MV-4-11 (cell line): ENCODE measurements at regions not wholly inside any gene's neighbourhood (a gene's known extent, or its start where the extent isn't known, plus 50 kb on each side); places are given as distances from the start of the nearest gene placed in this dataset.

Experiments used
- DNase-seq: peaks from one replicate; lab custom pipeline; 2025; lab: John Stamatoyannopoulos, UW

DNA sequence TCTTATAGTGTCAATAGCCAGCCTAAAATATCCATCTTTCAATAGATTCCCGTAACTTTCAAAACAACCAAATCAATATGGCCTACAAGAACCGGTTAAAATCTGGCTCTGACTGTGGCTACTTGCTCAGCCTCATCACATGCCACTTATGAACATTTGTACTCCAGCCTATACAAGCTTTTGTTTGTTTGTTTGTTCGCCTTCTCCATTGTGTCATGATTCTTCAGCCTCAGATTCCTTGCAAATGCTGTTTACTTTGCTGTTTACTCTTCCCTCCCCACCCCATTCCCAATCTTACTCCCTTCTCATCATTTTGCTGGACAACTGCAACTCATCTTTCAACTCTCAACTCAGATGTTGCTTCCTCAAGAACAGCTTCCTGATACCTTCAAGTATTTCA lies 161.2 kb downstream of the CAPZA3 start:
- DNase-seq: no peak

- no peak for DNase-seq
Measured at GRCh38 chr12:18899678-18900317, 161.9 kb downstream of the CAPZA3 start.

DNA sequence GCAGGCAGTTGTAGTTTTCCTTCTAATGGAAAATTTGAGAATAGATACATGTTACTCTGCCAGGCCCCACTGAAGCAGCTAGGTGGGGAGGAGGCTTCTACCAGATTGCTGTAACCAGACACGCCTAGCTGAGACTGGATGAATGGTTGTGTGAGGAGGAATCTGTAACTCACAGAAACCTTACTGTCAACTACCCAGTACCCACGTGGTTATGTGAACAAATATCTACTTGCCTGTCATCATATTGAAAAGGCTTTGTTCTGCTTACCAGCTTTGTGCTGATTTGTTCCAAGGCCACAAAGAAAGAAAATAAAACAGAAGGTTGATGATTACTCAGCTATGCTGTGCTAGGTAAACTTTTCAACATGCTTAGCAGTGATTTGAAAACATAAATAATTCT lies 167.2 kb downstream of the CAPZA3 start:
- no peak for DNase-seq

GRCh38 chr12:18906395-18906794 lies 168.5 kb downstream of the CAPZA3 start:
- no peak for DNase-seq

DNA sequence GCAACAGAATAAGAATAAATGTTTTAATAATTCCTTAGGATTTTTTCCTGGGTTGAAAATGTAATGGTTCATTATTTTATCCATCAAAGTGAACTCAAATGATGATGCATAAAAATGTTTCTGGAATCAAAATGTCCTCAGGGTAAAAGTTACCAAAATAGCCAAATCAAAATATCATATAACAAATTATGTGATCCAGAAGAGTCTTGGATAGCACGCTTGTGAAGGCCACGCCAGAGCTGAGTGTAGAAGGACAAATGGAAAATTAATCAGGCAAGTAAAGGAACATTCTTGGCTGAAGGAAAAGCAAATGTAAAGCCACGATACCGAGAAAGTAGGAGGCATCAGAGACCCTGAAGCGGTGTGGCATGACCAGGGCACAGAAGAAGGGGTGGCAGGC lies 169.2 kb downstream of the CAPZA3 start:
- DNase-seq: no peak

DNA sequence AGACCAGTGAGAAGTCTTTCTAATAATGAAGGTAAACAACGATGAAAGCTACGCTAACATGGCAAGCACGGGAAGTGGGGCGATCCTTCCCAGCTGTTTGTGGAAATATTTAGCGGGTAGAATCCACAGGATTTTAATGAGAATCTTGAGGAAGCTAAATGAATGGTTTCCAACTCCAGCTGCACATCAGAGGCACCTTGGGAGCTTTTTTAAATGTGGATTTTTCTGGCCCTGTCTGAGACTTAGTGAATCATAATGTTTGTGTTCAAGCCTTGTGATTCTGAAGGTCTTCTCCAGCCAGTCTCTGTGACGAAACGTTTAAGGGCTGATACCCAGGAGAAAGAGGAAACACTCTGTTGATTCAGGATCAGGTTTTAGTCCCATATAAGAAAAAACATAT lies 169.8 kb downstream of the CAPZA3 start:
- DNase-seq: no peak

DNA sequence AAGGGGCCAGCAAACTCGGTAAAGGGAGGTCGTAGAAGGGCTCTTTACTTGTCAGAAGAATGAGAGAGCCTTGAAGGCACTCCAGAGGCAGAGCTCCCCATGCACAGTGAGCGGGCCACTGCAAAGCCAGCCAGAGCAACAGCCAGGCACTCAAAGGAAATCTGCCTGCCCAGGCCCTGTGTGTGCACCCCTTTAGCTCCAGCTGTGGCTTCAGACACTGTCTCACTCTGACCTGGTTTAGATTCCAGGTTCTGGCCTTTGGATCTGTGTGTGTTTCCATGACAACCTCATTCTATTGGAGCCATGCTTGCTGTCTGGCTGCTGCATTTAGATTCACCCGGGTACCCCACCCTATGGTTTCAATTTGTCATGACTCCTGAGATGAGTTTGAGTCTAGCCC lies 170.3 kb downstream of the CAPZA3 start:
- DNase-seq: no peak

GRCh38 chr12:18919871-18920511 lies 182.1 kb downstream of the CAPZA3 start:
- DNase-seq: no peak

- DNase-seq: no peak
Measured at GRCh38 chr12:18922851-18923250, 184.9 kb downstream of the CAPZA3 start.

GRCh38 chr12:18923721-18924120 lies 185.8 kb downstream of the CAPZA3 start:
- DNase-seq: no peak

GRCh38 chr12:18926188-18926587 lies 188.3 kb downstream of the CAPZA3 start:
- no peak for DNase-seq

DNA sequence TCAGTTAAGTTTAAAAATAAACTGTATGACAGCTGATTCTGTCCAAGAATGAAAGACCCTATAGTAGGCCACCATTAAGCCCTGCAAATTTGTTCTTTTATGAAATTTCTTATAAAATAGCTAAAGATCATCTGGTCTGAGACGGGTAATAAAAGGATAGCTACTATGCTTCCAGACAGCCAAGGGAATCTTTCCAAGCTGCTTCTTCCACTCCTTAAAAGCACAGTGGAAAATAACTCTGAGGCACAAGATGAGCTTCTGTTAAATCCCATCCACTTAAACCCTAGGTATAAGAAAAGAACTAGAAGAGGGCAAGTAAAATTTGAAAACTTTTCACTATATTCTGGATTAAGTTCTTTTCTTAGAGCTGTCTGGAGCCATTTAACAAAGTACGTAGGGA lies 194.3 kb downstream of the CAPZA3 start:
- no peak for DNase-seq

DNA sequence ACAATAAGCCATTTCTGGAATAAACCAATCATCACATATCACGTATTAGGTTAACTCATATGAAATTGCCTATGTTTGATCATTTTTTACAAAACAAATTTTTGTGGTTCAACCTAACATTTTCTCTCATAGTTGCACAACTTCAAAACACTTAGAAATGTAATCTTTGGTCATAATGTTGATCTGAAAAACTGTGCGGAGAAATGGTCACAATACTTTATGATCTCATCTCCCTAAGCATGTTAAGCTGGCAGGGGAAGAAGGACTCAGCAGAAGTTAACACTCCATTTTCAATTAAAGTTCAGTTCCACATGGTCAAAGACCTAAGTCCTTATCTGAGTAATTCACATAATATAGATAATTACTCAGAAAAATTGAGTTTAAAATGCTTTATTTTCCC lies 194.8 kb downstream of the CAPZA3 start:
- no peak for DNase-seq

- no peak for DNase-seq
Measured at GRCh38 chr12:18935371-18935965, 194.1 kb upstream of the PLEKHA5 start.

DNA sequence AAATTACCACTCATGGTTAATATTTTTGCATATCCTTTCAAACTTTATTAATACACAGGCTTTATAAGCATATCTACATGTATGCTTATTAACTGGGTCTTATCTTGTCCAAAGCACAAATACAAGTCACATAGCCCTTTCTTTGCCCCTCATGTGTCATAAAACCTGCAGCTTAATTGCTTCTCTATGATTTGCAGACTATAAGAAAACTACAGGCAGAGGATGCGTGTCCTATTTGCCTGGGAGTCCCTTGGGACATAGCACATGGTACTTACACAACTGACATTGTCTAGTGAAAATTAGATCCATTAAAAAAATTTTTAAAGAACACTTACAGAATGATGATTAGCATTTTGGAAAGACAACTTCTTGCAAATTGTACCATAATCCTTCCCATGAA lies 190.5 kb upstream of the PLEKHA5 start:
- DNase-seq: no peak

GRCh38 chr12:18942669-18943068 lies 186.9 kb upstream of the PLEKHA5 start:
- DNase-seq: no peak

GRCh38 chr12:18943200-18943599 lies 186.3 kb upstream of the PLEKHA5 start:
- no peak for DNase-seq

GRCh38 chr12:18946106-18946505 lies 183.4 kb upstream of the PLEKHA5 start:
- DNase-seq: no peak

GRCh38 chr12:18951218-18951617 lies 178.3 kb upstream of the PLEKHA5 start:
- no peak for DNase-seq

DNA sequence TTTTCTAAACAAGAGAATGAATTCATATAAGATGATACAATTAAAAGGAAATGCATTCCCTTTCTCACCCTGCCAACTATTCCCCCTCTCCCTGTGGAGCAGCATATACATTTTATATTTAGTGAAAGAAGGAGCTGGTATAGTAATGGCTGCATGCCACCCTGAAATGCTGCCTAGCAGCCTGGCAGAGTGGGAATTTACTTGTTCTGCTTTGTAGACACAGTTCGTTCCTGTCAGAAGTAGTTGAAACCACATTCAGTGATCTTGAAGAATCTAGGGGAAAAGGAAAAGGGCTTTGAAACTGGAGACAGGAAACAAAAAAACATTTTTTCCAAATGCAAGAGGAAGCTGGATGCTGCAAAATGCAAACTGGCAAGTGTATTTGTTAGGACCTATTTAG lies 176.0 kb upstream of the PLEKHA5 start:
- no peak for DNase-seq

DNA sequence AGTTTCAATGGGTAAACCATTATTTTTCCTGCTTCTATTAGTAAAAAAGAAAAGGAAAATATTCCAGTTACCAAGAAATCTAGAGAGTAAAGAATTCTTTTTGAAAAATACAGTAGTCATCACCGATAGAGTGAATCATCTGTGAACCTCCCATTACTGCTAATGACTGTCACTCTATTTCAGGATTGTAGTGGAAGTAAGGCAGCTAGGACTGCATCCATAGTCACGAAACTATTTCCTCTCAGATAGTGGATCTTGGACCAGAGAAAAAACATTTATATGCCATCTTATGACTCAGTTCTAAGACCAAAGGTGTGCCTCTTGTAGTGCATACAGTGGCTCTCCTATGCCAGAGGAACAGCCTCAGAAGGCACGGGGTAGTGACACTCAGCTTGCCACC lies 173.9 kb upstream of the PLEKHA5 start:
- no peak for DNase-seq

- DNase-seq: no peak
Measured at GRCh38 chr12:18965203-18965602, 164.3 kb upstream of the PLEKHA5 start.

DNA sequence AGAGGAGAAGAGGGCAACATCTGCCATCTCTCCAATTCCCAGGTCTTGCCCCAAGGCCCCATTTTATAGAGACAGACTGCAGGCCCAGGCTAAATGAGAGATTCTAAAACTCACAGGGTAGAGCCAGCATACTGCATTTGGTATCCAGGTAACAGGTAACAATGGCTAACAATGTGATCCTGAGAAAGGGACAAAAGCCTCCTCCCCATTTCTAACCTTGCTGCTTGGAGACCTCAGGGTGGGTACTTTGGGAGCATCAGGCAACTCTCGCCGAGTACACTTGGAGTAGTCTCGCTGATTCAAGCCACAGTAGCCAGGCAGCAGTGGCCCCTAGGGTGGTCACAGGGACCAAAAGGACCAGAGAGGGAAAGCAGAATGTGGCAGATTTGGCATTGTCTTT lies 162.6 kb upstream of the PLEKHA5 start:
- no peak for DNase-seq

DNA sequence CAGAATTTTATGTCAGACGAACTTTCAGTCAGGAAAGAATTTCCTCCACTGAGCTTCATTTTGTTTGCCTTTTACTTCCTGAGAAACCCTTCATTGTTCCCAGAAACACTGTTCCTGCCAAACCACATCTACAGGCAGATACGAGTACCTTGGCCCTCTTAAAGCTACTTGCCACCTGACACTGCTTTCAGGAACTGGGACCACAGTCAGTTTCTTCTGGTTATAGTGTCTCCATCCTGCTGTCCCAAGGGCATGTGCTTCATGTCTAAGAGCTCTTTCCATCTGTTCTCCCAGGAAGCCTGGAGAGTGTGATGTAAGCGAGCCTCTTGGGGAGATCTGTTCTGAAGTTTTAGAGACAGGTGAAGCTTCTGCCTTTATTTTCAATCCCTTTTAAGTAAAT lies 161.7 kb upstream of the PLEKHA5 start:
- no peak for DNase-seq
